SU-DHL-6 (cell line): ENCODE measurements at regions not wholly inside any gene's neighbourhood (a gene's known extent, or its start where the extent isn't known, plus 50 kb on each side); places are given as distances from the start of the nearest gene placed in this dataset.

Experiments used
- H2AFZ ChIP-seq: fragments of 200-600 bp; sonication (generic); 2 replicates; pipeline ENCODE4 v1.6.1; 2014; ENCODE audit warnings: low read depth, mild to moderate bottlenecking, moderate library complexity, mixed read lengths, antibody characterized with exemption, low read length; ENCODE audit not compliant: severe bottlenecking
- H3F3A ChIP-seq: fragments of 200-600 bp; shearing (Covaris generic); 2 replicates; pipeline ENCODE4 v1.6.0; 2016; ENCODE audit warnings: antibody characterized with exemption, mild to moderate bottlenecking; ENCODE audit not compliant: insufficient read depth
- H3K27ac ChIP-seq: fragments of 200-600 bp; sonication (generic); 2 replicates; pipeline ENCODE4 v1.5.1; 2016; ENCODE audit warnings: low read depth, mild to moderate bottlenecking, low read length, moderate library complexity, mixed read lengths
- H3K27me3 ChIP-seq: fragments of 200-600 bp; sonication (generic), shearing (Covaris generic); 2 replicates; pipeline ENCODE4 v1.6.0; 2014; ENCODE audit warnings: mild to moderate bottlenecking, low read length
- H3K36me3 ChIP-seq: fragments of 200-600 bp; sonication (generic); 2 replicates; pipeline ENCODE4 v1.6.1; 2014; ENCODE audit warnings: mild to moderate bottlenecking, low read length, mixed read lengths
- H3K4me2 ChIP-seq: fragments of 300-600, 200-600 bp; shearing (Covaris generic), sonication (generic); 2 replicates; pipeline ENCODE4 v1.6.0; 2014; ENCODE audit warnings: low read length, low read depth, mild to moderate bottlenecking; ENCODE audit not compliant: poor library complexity, severe bottlenecking
- H3K4me3 ChIP-seq: fragments of 200-600 bp; sonication (generic); 2 replicates; pipeline ENCODE4 v1.5.1; 2014; ENCODE audit warnings: antibody characterized with exemption, low read length, mild to moderate bottlenecking, mixed read lengths; ENCODE audit not compliant: insufficient read depth, poor library complexity, severe bottlenecking
- H3K79me2 ChIP-seq: fragments of 200-600 bp; sonication (generic); 2 replicates; pipeline ENCODE4 v1.6.1; 2014; ENCODE audit warnings: mild to moderate bottlenecking, low read length, moderate library complexity; ENCODE audit not compliant: insufficient read depth
- H3K9ac ChIP-seq: fragments of 200-600 bp; sonication (generic); 2 replicates; pipeline ENCODE4 v1.7.0; 2014; ENCODE audit warnings: mild to moderate bottlenecking, low read length
- H3K9me2 ChIP-seq: fragments of 200-600 bp; sonication (generic); replicated peaks from 2 replicates; pipeline ENCODE4 v1.6.1; 2014; ENCODE audit warnings: low read length; ENCODE audit not compliant: insufficient read depth
- H3K9me3 ChIP-seq: fragments of 200-600 bp; sonication (generic); 2 replicates; pipeline ENCODE4 v1.6.1; 2014; ENCODE audit warnings: low read length, mixed read lengths; ENCODE audit not compliant: insufficient read depth
- H4K20me1 ChIP-seq: fragments of 200-600 bp; sonication (generic); 2 replicates; pipeline ENCODE4 v1.6.1; 2014; ENCODE audit warnings: low read depth, mild to moderate bottlenecking, antibody characterized with exemption, low read length, moderate library complexity, mixed read lengths
- CTCF ChIP-seq: fragments of 200-600 bp; sonication (generic); IDR thresholded peaks from one replicate; pipeline ENCODE4 v1.5.1; 2017; ENCODE audit warnings: antibody characterized with exemption, mild to moderate bottlenecking, low read length, moderate library complexity; ENCODE audit not compliant: insufficient read depth, poor library complexity, severe bottlenecking
- EZH2phosphoT487 ChIP-seq: fragments of 200-600 bp; sonication (generic), shearing (Covaris generic); conservative IDR thresholded peaks from 2 replicates; pipeline ENCODE4 v1.6.1; 2018; ENCODE audit warnings: mild to moderate bottlenecking, antibody characterized with exemption, low read length, moderate library complexity, mixed read lengths

- H3K27me3 ChIP-seq = no peaks in the 10 kb centered on the region
- H3K4me3 ChIP-seq = no peak overlapping the region
- no peaks in the 10 kb centered on the region for H3K36me3 ChIP-seq
- H3K79me2 ChIP-seq = no peaks in the 10 kb centered on the region
- no peak overlapping the region for H2AFZ ChIP-seq
- no peaks in the 10 kb centered on the region for H3F3A ChIP-seq
- TF ChIP-seq CTCF = no peak
- TF ChIP-seq EZH2phosphoT487 = no peak
- no peak overlapping the region for H3K4me2 ChIP-seq
- H3K9ac ChIP-seq = no peak overlapping the region
- H3K9me2 ChIP-seq = no peaks in the 10 kb centered on the region
- no peaks in the 10 kb centered on the region for H3K9me3 ChIP-seq
- no peaks in the 10 kb centered on the region for H4K20me1 ChIP-seq
- no peak overlapping the region for H3K27ac ChIP-seq
Observed at GRCh38 chr7:46247664-46248063, 326.6 kb upstream of the IGFBP3 start.

DNA sequence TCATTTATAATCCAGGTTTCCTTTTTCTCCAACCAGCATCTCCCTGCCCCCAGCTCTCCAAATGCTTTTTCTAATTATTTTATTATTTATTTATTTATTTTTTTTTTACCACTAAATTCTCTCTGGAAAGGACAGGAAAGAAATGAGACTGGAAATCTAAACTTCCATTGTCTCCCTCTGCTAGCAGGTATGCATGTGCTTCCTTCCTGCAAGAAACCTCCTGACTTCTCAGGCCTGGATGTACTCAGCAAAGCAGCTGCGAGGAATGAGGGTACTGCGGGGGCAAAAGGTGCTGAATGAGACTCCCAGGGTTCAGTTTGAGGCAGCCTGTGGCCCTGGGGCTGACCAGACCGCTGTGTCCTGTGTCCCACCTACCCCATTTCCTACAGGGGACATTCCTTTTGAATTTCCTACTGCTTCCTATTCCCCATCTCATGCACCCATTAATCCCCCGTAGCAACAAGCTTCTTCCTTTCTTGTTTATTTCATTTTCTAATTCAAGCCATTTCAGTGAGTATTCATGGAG, 324.6 kb upstream of the IGFBP3 start:
- no peaks in the 10 kb centered on the region for H3K79me2 ChIP-seq

DNA sequence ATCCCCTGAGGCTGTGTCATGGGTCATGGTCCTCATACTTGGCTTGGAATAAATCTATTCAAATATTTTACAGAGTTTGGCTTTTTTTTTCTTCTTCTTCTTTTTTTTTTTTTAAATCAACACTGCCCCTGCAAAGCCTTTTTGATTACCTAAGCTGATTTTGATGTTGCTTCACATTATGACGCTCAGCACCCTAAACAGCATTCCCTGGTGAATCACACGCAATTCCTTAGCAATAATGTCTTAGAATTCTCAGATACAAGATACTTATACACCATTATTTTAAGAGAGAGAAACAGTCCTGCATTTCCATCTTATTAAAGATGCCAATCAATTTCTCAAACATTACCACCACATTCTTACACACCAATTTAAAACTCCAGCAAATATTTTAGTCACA, 323.7 kb upstream of the IGFBP3 start:
- Histone ChIP-seq H3K36me3 (no peaks in the 10 kb centered on the region), H3K79me2 (no peaks in the 10 kb centered on the region), H3F3A (no peaks in the 10 kb centered on the region), H3K4me2 (no peak overlapping the region), H3K27me3 (no peaks in the 10 kb centered on the region), H2AFZ (no peak overlapping the region), H3K27ac (no peak overlapping the region), H3K9ac (no peak overlapping the region), H3K4me3 (no peak overlapping the region), H3K9me2 (no peaks in the 10 kb centered on the region), H4K20me1 (no peaks in the 10 kb centered on the region), H3K9me3 (no peaks in the 10 kb centered on the region)
- TF ChIP-seq EZH2phosphoT487 (no peak), CTCF (no peak)

More for the DNA sequence above, 324.6 kb upstream of the IGFBP3 start:
- H2AFZ ChIP-seq = no peak overlapping the region
- H3K27ac ChIP-seq = no peak overlapping the region
- no peak overlapping the region for H3K4me2 ChIP-seq
- H3K36me3 ChIP-seq = no peaks in the 10 kb centered on the region
- H3K27me3 ChIP-seq = no peaks in the 10 kb centered on the region
- H3K9me2 ChIP-seq = no peaks in the 10 kb centered on the region
- no peak for TF ChIP-seq CTCF
- no peak for TF ChIP-seq EZH2phosphoT487
- H3F3A ChIP-seq = no peaks in the 10 kb centered on the region
- no peak overlapping the region for H3K9ac ChIP-seq
- H3K9me3 ChIP-seq = no peaks in the 10 kb centered on the region
- no peak overlapping the region for H3K4me3 ChIP-seq
- H4K20me1 ChIP-seq = no peaks in the 10 kb centered on the region

- H3K27me3 ChIP-seq = no peaks in the 10 kb centered on the region
- no peak overlapping the region for H3K9ac ChIP-seq
- no peak overlapping the region for H3K4me3 ChIP-seq
- H3K9me2 ChIP-seq = no peaks in the 10 kb centered on the region
- no peaks in the 10 kb centered on the region for H3K36me3 ChIP-seq
- TF ChIP-seq CTCF = no peak
- no peaks in the 10 kb centered on the region for H3K79me2 ChIP-seq
- H4K20me1 ChIP-seq = no peaks in the 10 kb centered on the region
- H3K27ac ChIP-seq = no peak overlapping the region
- H3K9me3 ChIP-seq = no peaks in the 10 kb centered on the region
- H2AFZ ChIP-seq = no peak overlapping the region
- no peaks in the 10 kb centered on the region for H3F3A ChIP-seq
- no peak overlapping the region for H3K4me2 ChIP-seq
Observed at GRCh38 chr7:46243406-46243805, 322.3 kb upstream of the IGFBP3 start.
